ENCODE measurements at regions not wholly inside any gene's neighbourhood (a gene's known extent, or its start where the extent isn't known, plus 50 kb on each side); places are given as distances from the start of the nearest gene placed in this dataset.

DNA sequence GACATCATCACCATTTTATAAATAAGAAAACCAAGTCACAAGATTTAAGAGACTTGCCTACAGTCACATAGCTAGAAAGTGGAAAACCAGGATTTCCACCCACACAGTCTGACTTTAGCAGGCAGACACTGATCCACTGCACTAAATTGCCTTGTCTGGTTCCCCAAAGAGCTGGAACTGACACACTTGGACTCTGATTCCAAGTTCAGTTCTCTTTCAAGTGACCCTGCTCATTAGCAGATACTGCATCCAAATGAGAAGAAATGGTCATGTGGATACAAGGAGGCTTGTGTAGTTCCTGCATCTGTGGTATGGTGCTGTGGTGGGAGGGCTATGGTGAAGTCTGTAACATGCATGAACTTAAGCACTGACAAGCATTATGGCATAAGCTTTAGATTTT lies 180.1 kb upstream of the MKLN1 start:
- TF ChIP-seq USF1 (IDR thresholded peaks at IDR 0.05) (no peak), CEBPB (IDR thresholded peaks at IDR 0.05) (no peak), TAF1 (IDR thresholded peaks at IDR 0.05; ENCODE audit: low read depth) (no peak), EGR1 (IDR thresholded peaks at IDR 0.05) (no peak), RAD21 (IDR thresholded peaks at IDR 0.05; ENCODE audit: low read depth) (no peak), NFIC (IDR thresholded peaks at IDR 0.05) (no peak)
- TF ChIP-seq, protein P1, sequence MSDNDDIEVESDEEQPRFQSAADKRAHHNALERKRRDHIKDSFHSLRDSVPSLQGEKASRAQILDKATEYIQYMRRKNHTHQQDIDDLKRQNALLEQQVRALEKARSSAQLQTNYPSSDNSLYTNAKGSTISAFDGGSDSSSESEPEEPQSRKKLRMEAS (IDR thresholded peaks at IDR 0.05), result no peak

GRCh38 chr7:131148258-131148657 lies 179.4 kb upstream of the MKLN1 start:
- TF ChIP-seq, protein P1 (IDR thresholded peaks at IDR 0.05), result no peak
- no peak for TF ChIP-seq NFIC (IDR thresholded peaks at IDR 0.05)
- TF ChIP-seq RAD21 (IDR thresholded peaks at IDR 0.05; ENCODE audit: low read depth), result no peak
- no peak for TF ChIP-seq FOXM1 (IDR thresholded peaks at IDR 0.05; ENCODE audit: borderline replicate concordance, low read depth)
- TF ChIP-seq YY1 (IDR thresholded peaks at IDR 0.05; ENCODE audit: low read depth), result no peak
- TF ChIP-seq CREB1 (IDR thresholded peaks at IDR 0.05; ENCODE audit: low read depth), result no peak
- no peak for TF ChIP-seq TEAD4 (IDR thresholded peaks at IDR 0.05)
- TF ChIP-seq, protein P2, sequence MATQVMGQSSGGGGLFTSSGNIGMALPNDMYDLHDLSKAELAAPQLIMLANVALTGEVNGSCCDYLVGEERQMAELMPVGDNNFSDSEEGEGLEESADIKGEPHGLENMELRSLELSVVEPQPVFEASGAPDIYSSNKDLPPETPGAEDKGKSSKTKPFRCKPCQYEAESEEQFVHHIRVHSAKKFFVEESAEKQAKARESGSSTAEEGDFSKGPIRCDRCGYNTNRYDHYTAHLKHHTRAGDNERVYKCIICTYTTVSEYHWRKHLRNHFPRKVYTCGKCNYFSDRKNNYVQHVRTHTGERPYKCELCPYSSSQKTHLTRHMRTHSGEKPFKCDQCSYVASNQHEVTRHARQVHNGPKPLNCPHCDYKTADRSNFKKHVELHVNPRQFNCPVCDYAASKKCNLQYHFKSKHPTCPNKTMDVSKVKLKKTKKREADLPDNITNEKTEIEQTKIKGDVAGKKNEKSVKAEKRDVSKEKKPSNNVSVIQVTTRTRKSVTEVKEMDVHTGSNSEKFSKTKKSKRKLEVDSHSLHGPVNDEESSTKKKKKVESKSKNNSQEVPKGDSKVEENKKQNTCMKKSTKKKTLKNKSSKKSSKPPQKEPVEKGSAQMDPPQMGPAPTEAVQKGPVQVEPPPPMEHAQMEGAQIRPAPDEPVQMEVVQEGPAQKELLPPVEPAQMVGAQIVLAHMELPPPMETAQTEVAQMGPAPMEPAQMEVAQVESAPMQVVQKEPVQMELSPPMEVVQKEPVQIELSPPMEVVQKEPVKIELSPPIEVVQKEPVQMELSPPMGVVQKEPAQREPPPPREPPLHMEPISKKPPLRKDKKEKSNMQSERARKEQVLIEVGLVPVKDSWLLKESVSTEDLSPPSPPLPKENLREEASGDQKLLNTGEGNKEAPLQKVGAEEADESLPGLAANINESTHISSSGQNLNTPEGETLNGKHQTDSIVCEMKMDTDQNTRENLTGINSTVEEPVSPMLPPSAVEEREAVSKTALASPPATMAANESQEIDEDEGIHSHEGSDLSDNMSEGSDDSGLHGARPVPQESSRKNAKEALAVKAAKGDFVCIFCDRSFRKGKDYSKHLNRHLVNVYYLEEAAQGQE (IDR thresholded peaks at IDR 0.05; ENCODE audit: low read depth), result no peak
- TF ChIP-seq TAF1 (IDR thresholded peaks at IDR 0.05; ENCODE audit: low read depth), result no peak
- no peak for TF ChIP-seq TCF12 (IDR thresholded peaks at IDR 0.05; ENCODE audit: low read depth)
- TF ChIP-seq USF1 (IDR thresholded peaks at IDR 0.05), result no peak

- TF ChIP-seq USF1 (IDR thresholded peaks at IDR 0.05) (no peak), CREB1 (IDR thresholded peaks at IDR 0.05; ENCODE audit: low read depth) (no peak), TEAD4 (IDR thresholded peaks at IDR 0.05) (no peak), EGR1 (IDR thresholded peaks at IDR 0.05) (no peak), TCF12 (IDR thresholded peaks at IDR 0.05; ENCODE audit: low read depth) (no peak), TAF1 (IDR thresholded peaks at IDR 0.05; ENCODE audit: low read depth) (no peak), YY1 (IDR thresholded peaks at IDR 0.05; ENCODE audit: low read depth) (no peak), ZBTB7A (IDR thresholded peaks at IDR 0.05; ENCODE audit: low read depth) (no peak), CEBPB (IDR thresholded peaks at IDR 0.05) (no peak; the same call in 1 of the 2 replicates), RAD21 (IDR thresholded peaks at IDR 0.05; ENCODE audit: low read depth) (no peak), NFIC (IDR thresholded peaks at IDR 0.05) (no peak), FOXM1 (IDR thresholded peaks at IDR 0.05; ENCODE audit: borderline replicate concordance, low read depth) (no peak)
- TF ChIP-seq, protein P1 (IDR thresholded peaks at IDR 0.05), result no peak
These were observed 178.8 kb upstream of the MKLN1 start for GRCh38 chr7:131148708-131149428.

GRCh38 chr7:131149429-131149773 lies 178.3 kb upstream of the MKLN1 start:
- TF ChIP-seq, protein P1 (IDR thresholded peaks at IDR 0.05), result no peak
- no peak for TF ChIP-seq TAF1 (IDR thresholded peaks at IDR 0.05; ENCODE audit: low read depth)
- TF ChIP-seq FOXM1 (IDR thresholded peaks at IDR 0.05; ENCODE audit: borderline replicate concordance, low read depth), result no peak
- TF ChIP-seq ZBTB7A (IDR thresholded peaks at IDR 0.05; ENCODE audit: low read depth), result no peak
- TF ChIP-seq, protein P2 (IDR thresholded peaks at IDR 0.05; ENCODE audit: low read depth), result no peak
- no peak for TF ChIP-seq CREB1 (IDR thresholded peaks at IDR 0.05; ENCODE audit: low read depth)
- no peak for TF ChIP-seq RAD21 (IDR thresholded peaks at IDR 0.05; ENCODE audit: low read depth)
- TF ChIP-seq TCF12 (IDR thresholded peaks at IDR 0.05; ENCODE audit: low read depth), result no peak
- no peak for TF ChIP-seq EP300 (IDR thresholded peaks at IDR 0.05; ENCODE audit: borderline replicate concordance)
- TF ChIP-seq TEAD4 (IDR thresholded peaks at IDR 0.05), result no peak
- TF ChIP-seq NFIC (IDR thresholded peaks at IDR 0.05), result no peak
- no peak for TF ChIP-seq USF1 (IDR thresholded peaks at IDR 0.05)
- no peak for TF ChIP-seq YY1 (IDR thresholded peaks at IDR 0.05; ENCODE audit: low read depth)

Data from Ishikawa (cell line).